K562 (cell line): ENCODE measurements at regions not wholly inside any gene's neighbourhood (a gene's known extent, or its start where the extent isn't known, plus 50 kb on each side); places are given as distances from the start of the nearest gene placed in this dataset.

Experiments
- ATAC-seq: fragments of 200-7000 bp; cut with Tn5 transposase; 3 replicates; pipeline ENCODE4 v1.9.1; 2020; ENCODE audit warnings: moderate library complexity
- BruUV-seq: library from RNA; stranded (reverse); fragments of 400-500 nt; replicated peaks from 2 replicates; lab custom pipeline; 2021; lab: Mats Ljungman, UMichigan
- CTCF ChIA-PET: fragments of 300-600 bp; formaldehyde crosslinking; extraction: SDS; loops from one replicate; lab custom pipeline; 2021; ENCODE audit warnings: low intra/inter-chr PET ratio; lab: Yijun Ruan, JAX
- POLR2A ChIA-PET: fragments of 300-600, 350-650 bp; sonication (Branson Sonifier 250); formaldehyde crosslinking; extraction: SDS; loops from one replicate; lab custom pipeline; 2021; ENCODE audit warnings: antibody characterized with exemption, inconsistent platforms; lab: Yijun Ruan, JAX
- DNase-seq, 4 experiments: peaks; one replicate each; pipeline versions ENCODE4 v3.0.0 to v3.0.0-alpha.2; 2011 to 2018; ENCODE audit warnings: low spot score in 3 of 4, mixed read lengths in 3 of 4; ENCODE audit errors: extremely low read depth in 1 of 4
- FAIRE-seq: peaks from 2 replicates; lab custom pipeline; 2011; peaks lifted over from hg19 to GRCh38; lab: Jason Lieb, UNC
- H2AFZ ChIP-seq: 2 replicates; pipeline ENCODE4 v1.6.0; 2011; ENCODE audit warnings: low read depth, low read length, control low read depth, inconsistent platforms
- H3K27ac ChIP-seq: fragments of 200-600 bp; 3 replicates; pipeline ENCODE4 v1.8.0; 2011; ENCODE audit warnings: low read depth, mild to moderate bottlenecking, control low read depth, inconsistent platforms, low read length, moderate library complexity, mixed read lengths; ENCODE audit errors: extremely low read depth
- H3K27me3 ChIP-seq, 2 experiments: fragments of 300-600 bp in 1 of 2; 2 replicates in 1 of 2; 3 replicates in 1 of 2; pipeline versions ENCODE4 v1.6.0 to v1.8.0; 2011; ENCODE audit warnings: inconsistent platforms in 2 of 2, low read length in 2 of 2, mild to moderate bottlenecking in 1 of 2, mixed read lengths in 1 of 2, moderate library complexity in 1 of 2; ENCODE audit not compliant: control insufficient read depth in 2 of 2, insufficient read depth in 2 of 2
- H3K36me3 ChIP-seq: fragments of 300-600 bp; 3 replicates; pipeline ENCODE4 v1.8.0; 2011; ENCODE audit warnings: mild to moderate bottlenecking, low read length, inconsistent platforms; ENCODE audit not compliant: control insufficient read depth, insufficient read depth
- H3K4me1 ChIP-seq, 2 experiments: fragments of 200-600 bp in 1 of 2; replicated peaks in 1 of 2; 2 replicates in 1 of 2; 3 replicates in 1 of 2; pipeline versions ENCODE4 v1.5.1 to v1.8.0; 2011; ENCODE audit warnings: inconsistent platforms in 2 of 2, low read length in 2 of 2, mild to moderate bottlenecking in 1 of 2, mixed read lengths in 1 of 2, moderate library complexity in 1 of 2; ENCODE audit not compliant: control insufficient read depth in 2 of 2, insufficient read depth in 2 of 2
- H3K4me2 ChIP-seq: 2 replicates; pipeline ENCODE4 v1.6.1; 2011; ENCODE audit warnings: low read length, control low read depth, inconsistent platforms, mixed read lengths; ENCODE audit not compliant: insufficient read depth
- H3K4me3 ChIP-seq: fragments of 200-600 bp; sonication (generic), shearing (Covaris generic); 2 replicates; pipeline ENCODE4 v1.5.1; 2016; ENCODE audit warnings: control low read depth, inconsistent platforms
- H3K79me2 ChIP-seq: fragments of 200-600 bp; 3 replicates; pipeline ENCODE4 v1.8.0; 2011; ENCODE audit warnings: low read length, inconsistent platforms; ENCODE audit not compliant: control insufficient read depth, insufficient read depth
- H3K9ac ChIP-seq, 2 experiments: 2 replicates each; pipeline versions ENCODE4 v1.6.0 to v1.6.1; 2011; ENCODE audit warnings: low read depth in 2 of 2, low read length in 2 of 2, control low read depth in 1 of 2, inconsistent platforms in 1 of 2, mild to moderate bottlenecking in 1 of 2, mixed read lengths in 1 of 2; ENCODE audit not compliant: insufficient read depth in 1 of 2
- H3K9me1 ChIP-seq: one replicate; pipeline ENCODE4 v1.6.0; 2011; ENCODE audit warnings: inconsistent platforms, mild to moderate bottlenecking, low read length, moderate library complexity; ENCODE audit not compliant: control insufficient read depth, insufficient read depth
- H3K9me3 ChIP-seq: replicated peaks from 2 replicates; pipeline ENCODE4 v1.5.1; 2011; ENCODE audit warnings: low read depth, low read length, inconsistent platforms; ENCODE audit not compliant: control insufficient read depth, insufficient read depth
- H4K20me1 ChIP-seq: replicated peaks from 2 replicates; pipeline ENCODE4 v1.6.1; 2011; ENCODE audit warnings: low read length, inconsistent platforms, mixed read lengths; ENCODE audit not compliant: control insufficient read depth, insufficient read depth
- ATF4 ChIP-seq: fragments of 450-650 bp; formaldehyde crosslinking; IDR thresholded peaks from 2 replicates; pipeline ENCODE4 v1.4.0; 2022; ENCODE audit warnings: mild to moderate bottlenecking, moderate library complexity
- BCLAF1 ChIP-seq, 2 experiments: fragments of 450-650 bp in 1 of 2; IDR thresholded peaks; 2 replicates each; pipeline ENCODE4 v1.6.1; 2011 to 2017; ENCODE audit warnings: low read depth in 2 of 2, antibody characterized with exemption in 1 of 2, borderline replicate concordance in 1 of 2, low read length in 1 of 2, mild to moderate bottlenecking in 1 of 2, mixed read lengths in 1 of 2; ENCODE audit not compliant: control insufficient read depth in 1 of 2
- HDAC1 ChIP-seq, 2 experiments: fragments of 450-650 bp; IDR thresholded peaks; 2 replicates each; pipeline ENCODE4 v1.6.1; 2016 to 2017; ENCODE audit warnings: inconsistent platforms in 1 of 2, mild to moderate bottlenecking in 1 of 2, moderate library complexity in 1 of 2
- MITF ChIP-seq: IDR thresholded peaks from 2 replicates; pipeline ENCODE4 v1.6.1; 2014; ENCODE audit warnings: antibody characterized with exemption
- PHTF2 ChIP-seq: fragments of 250-450 bp; sonication (Bioruptor Pico); IDR thresholded peaks from 2 replicates; pipeline ENCODE4 v1.5.0; 2021; ENCODE audit warnings: mild to moderate bottlenecking
- RFX7 ChIP-seq: fragments of 250-450 bp; sonication (Bioruptor Pico); IDR thresholded peaks from 2 replicates; pipeline ENCODE4 v1.5.1; 2021; ENCODE audit warnings: mild to moderate bottlenecking
- SMC3 ChIP-seq: conservative IDR thresholded peaks from 2 replicates; pipeline ENCODE4 v1.6.1; 2011; ENCODE audit warnings: low read depth, low read length, improper control_type of control experiment; ENCODE audit not compliant: insufficient read depth
- ZBTB33 ChIP-seq: sonication (generic); formaldehyde crosslinking; IDR thresholded peaks from 2 replicates; pipeline ENCODE4 v1.8.1; 2023; ENCODE audit warnings: mild to moderate bottlenecking, missing genetic modification reagents
- ZFP1 ChIP-seq: fragments of 450-650 bp; formaldehyde crosslinking; IDR thresholded peaks from 2 replicates; pipeline ENCODE4 v1.4.0; 2020; ENCODE audit warnings: mild to moderate bottlenecking, mixed read lengths
- ZKSCAN3 ChIP-seq: fragments of 250-450 bp; sonication (Bioruptor Pico); IDR thresholded peaks from 2 replicates; pipeline ENCODE4 v1.4.0; 2020
- ZNF589 ChIP-seq: fragments of 200-800 bp; sonication (Bioruptor generic); IDR thresholded peaks from 2 replicates; pipeline ENCODE4 v1.6.1; 2016; ENCODE audit warnings: low read depth, missing genetic modification characterization, missing compliant biosample characterization
- WGBS: fragments of 100-300 bp; shearing (Covaris generic); methylation state at CpG from one replicate; pipeline ENCODE4 v1.1.6; 2016; ENCODE audit warnings: low coverage, mixed read lengths; ENCODE audit not compliant: insufficient coverage; ENCODE audit errors: missing lambda C conversion rate; 5-methylcytosine and 5-hydroxymethylcytosine counted together
- in situ Hi-C: fragments of 300-500 bp; cut with MboI; formaldehyde crosslinking; loops from 4 replicates; pipeline ENCODE4 v1.15.0; 2018; ENCODE audit warnings: inconsistent platforms, mixed read lengths
- intact Hi-C: fragments of 100-400 bp; cut with micrococcal nuclease; formaldehyde crosslinking; loops from 2 replicates; pipeline ENCODE4 v1.14.2; 2022

- TF ChIP-seq ATF4 (no peak), SMC3 (no peak), BCLAF1 (IDR thresholded peaks at IDR 0.05; ENCODE audit: borderline replicate concordance in 1 of 2, control insufficient read depth in 1 of 2, low read depth in 2 of 2, low read length in 1 of 2) (no peak), PHTF2 (no peak)
Observed at GRCh38 chr7:41529831-41530230, 173.1 kb downstream of the INHBA start (continued).

- in situ Hi-C loops, result no loop called here
- H3K9me3 ChIP-seq, result no peaks in the 10 kb centered on the region; the same call in 1 of the 2 replicates
- TF ChIP-seq MITF, result no peak
- TF ChIP-seq RFX7 (CRISPR knock-in tag), result no peak
- TF ChIP-seq ZFP1, result no peak
- no peak for TF ChIP-seq ZBTB33
- no peak for TF ChIP-seq ZNF589
- TF ChIP-seq ZKSCAN3 (CRISPR knock-in tag), result no peak
- TF ChIP-seq HDAC1 (IDR thresholded peaks at IDR 0.05), result no peak
Observed at GRCh38 chr7:41524876-41525275, 178.0 kb downstream of the INHBA start.

More at GRCh38 chr7:41524876-41525275, 178.0 kb downstream of the INHBA start:
- POLR2A ChIA-PET, result no interaction called here
- CTCF ChIA-PET, result no interaction called here
- ATAC-seq, result no peak
- H3K9me1 ChIP-seq, result no peaks in the 10 kb centered on the region
- no peak overlapping the region for H3K9ac ChIP-seq
- H2AFZ ChIP-seq, result no peak overlapping the region
- no peak overlapping the region for H3K27ac ChIP-seq
- no peak for DNase-seq
- no peaks in the 10 kb centered on the region for H4K20me1 ChIP-seq
- 2% methylated on average over 4 of the region's 4 CpGs for WGBS
- H3K4me3 ChIP-seq, result no peak overlapping the region
- no peaks in the 10 kb centered on the region for H3K27me3 ChIP-seq
- no peaks in the 10 kb centered on the region for H3K79me2 ChIP-seq
- intact Hi-C loops, result no loop called here
- no peaks in the 10 kb centered on the region for H3K4me1 ChIP-seq
- no peak overlapping the region for H3K4me2 ChIP-seq
- BruUV-seq, result no TSS peak
- no peaks in the 10 kb centered on the region for H3K36me3 ChIP-seq
- FAIRE-seq, result no peak
